NT2/D1 (cell line): ENCODE measurements at regions not wholly inside any gene's neighbourhood (a gene's known extent, or its start where the extent isn't known, plus 50 kb on each side); places are given as distances from the start of the nearest gene placed in this dataset.

Experiments used
- DNase-seq: peaks from one replicate; pipeline ENCODE4 v3.0.0-alpha.2; 2011; ENCODE audit warnings: low read depth, low spot score
- H3K27me3 ChIP-seq: 2 replicates; pipeline ENCODE4 v1.6.0; 2011; ENCODE audit warnings: mild to moderate bottlenecking; ENCODE audit not compliant: insufficient read length, insufficient read depth
- H3K36me3 ChIP-seq: 2 replicates; pipeline ENCODE4 v1.6.1; 2011; ENCODE audit warnings: mild to moderate bottlenecking, low read length, mixed read lengths; ENCODE audit not compliant: insufficient read depth, insufficient read length
- H3K4me1 ChIP-seq: 2 replicates; pipeline ENCODE4 v1.5.1; 2011; ENCODE audit not compliant: insufficient read depth, insufficient read length
- H3K4me3 ChIP-seq: 2 replicates; pipeline ENCODE4 v1.5.1; 2011; ENCODE audit warnings: low read depth; ENCODE audit not compliant: insufficient read length
- H3K9ac ChIP-seq: 2 replicates; pipeline ENCODE4 v1.6.0; 2011; ENCODE audit warnings: low read depth; ENCODE audit not compliant: insufficient read length
- H3K9me3 ChIP-seq: 2 replicates; pipeline ENCODE4 v1.5.1; 2011; ENCODE audit warnings: mild to moderate bottlenecking, low read length; ENCODE audit not compliant: insufficient read depth
- SUZ12 ChIP-seq: IDR thresholded peaks from 2 replicates; pipeline ENCODE4 v1.6.1; 2011; ENCODE audit not compliant: insufficient read length, insufficient read depth; ENCODE audit errors: extremely low read depth
- YY1 ChIP-seq: IDR thresholded peaks from 2 replicates; pipeline ENCODE4 v1.6.1; 2011; ENCODE audit not compliant: insufficient read length, insufficient read depth
- ZNF274 ChIP-seq: IDR thresholded peaks from 2 replicates; pipeline ENCODE4 v1.6.1; 2011; ENCODE audit warnings: mild to moderate bottlenecking, low read depth, low read length

- TF ChIP-seq ZNF274, result no peak
- no peak for TF ChIP-seq SUZ12
- TF ChIP-seq YY1, result no peak
- Histone ChIP-seq H3K36me3 (no peaks in the 10 kb centered on the region), H3K4me3 (no peak overlapping the region), H3K9ac (no peak overlapping the region), H3K27me3 (no peaks in the 10 kb centered on the region), H3K4me1 (no peaks in the 10 kb centered on the region), H3K9me3 (no peaks in the 10 kb centered on the region)
- DNase-seq, result no peak
Observed at GRCh38 chr15:62611002-62611401, 431.5 kb upstream of the TPM1 start.

GRCh38 chr15:62612183-62612733, 430.3 kb upstream of the TPM1 start:
- H3K9me3 ChIP-seq, result no peaks in the 10 kb centered on the region
- H3K4me3 ChIP-seq, result no peak overlapping the region

DNA sequence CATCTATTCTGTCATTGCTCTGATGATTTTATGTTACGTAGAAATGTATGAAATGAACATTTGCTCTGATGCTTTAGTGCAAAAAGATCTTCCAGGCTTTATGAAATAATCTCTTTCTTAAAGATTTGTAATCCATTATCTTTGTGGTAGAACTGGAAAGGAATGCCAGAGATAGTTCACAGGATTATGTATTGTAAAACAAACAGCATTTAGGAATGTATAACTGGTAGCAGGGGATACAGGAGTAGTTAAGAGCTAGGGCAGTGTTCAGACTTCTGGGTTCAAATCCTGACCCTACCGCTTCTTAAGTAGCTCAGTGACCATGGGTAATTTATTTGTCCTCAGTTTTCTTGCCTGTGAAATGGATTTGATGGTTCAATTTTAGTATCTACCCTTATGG, 429.8 kb upstream of the TPM1 start:
- no peak overlapping the region for H3K9ac ChIP-seq
- no peak for DNase-seq
- H3K4me3 ChIP-seq, result no peak overlapping the region
- TF ChIP-seq SUZ12 (no peak), YY1 (no peak), ZNF274 (no peak)
- no peaks in the 10 kb centered on the region for H3K4me1 ChIP-seq
- H3K27me3 ChIP-seq, result no peaks in the 10 kb centered on the region
- no peaks in the 10 kb centered on the region for H3K36me3 ChIP-seq
- H3K9me3 ChIP-seq, result no peaks in the 10 kb centered on the region

More at GRCh38 chr15:62612183-62612733, 430.3 kb upstream of the TPM1 start:
- Histone ChIP-seq H3K36me3 (no peaks in the 10 kb centered on the region), H3K4me1 (no peaks in the 10 kb centered on the region), H3K9ac (no peak overlapping the region), H3K27me3 (no peaks in the 10 kb centered on the region)
- TF ChIP-seq SUZ12 (no peak), YY1 (no peak), ZNF274 (no peak)
- no peak for DNase-seq

DNA sequence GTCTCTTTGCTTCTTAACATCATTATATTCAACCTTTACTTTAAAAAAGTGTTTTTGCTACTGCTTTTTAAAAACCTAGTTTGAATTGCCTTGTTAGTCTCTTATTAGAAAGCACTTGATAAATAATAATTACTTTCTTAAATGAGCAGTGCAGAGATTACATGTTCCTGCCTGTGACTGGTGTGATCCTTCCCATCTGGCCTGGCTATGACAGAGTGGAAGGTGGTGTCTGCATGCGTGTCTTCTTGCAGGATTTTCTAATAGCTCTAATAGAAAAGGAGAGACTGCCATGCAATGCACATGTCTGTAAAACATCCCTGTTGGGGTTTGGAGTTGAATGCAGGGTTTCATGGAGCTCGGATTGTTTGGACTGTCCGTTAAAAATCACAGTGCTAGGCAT, 425.8 kb upstream of the TPM1 start:
- no peaks in the 10 kb centered on the region for H3K27me3 ChIP-seq
- TF ChIP-seq SUZ12 (no peak), ZNF274 (no peak), YY1 (no peak)

GRCh38 chr15:62617741-62618140, 424.8 kb upstream of the TPM1 start:
- H3K9me3 ChIP-seq, result no peaks in the 10 kb centered on the region
- H3K9ac ChIP-seq, result no peak overlapping the region
- no peaks in the 10 kb centered on the region for H3K4me1 ChIP-seq
- no peak overlapping the region for H3K4me3 ChIP-seq
- no peak for DNase-seq
- H3K27me3 ChIP-seq, result no peaks in the 10 kb centered on the region
- TF ChIP-seq SUZ12 (no peak), YY1 (no peak), ZNF274 (no peak)
- H3K36me3 ChIP-seq, result no peaks in the 10 kb centered on the region

More for the DNA sequence above, 425.8 kb upstream of the TPM1 start:
- no peaks in the 10 kb centered on the region for H3K4me1 ChIP-seq
- no peaks in the 10 kb centered on the region for H3K36me3 ChIP-seq
- no peak overlapping the region for H3K4me3 ChIP-seq
- no peak overlapping the region for H3K9ac ChIP-seq
- no peak for DNase-seq
- H3K9me3 ChIP-seq, result no peaks in the 10 kb centered on the region

DNA sequence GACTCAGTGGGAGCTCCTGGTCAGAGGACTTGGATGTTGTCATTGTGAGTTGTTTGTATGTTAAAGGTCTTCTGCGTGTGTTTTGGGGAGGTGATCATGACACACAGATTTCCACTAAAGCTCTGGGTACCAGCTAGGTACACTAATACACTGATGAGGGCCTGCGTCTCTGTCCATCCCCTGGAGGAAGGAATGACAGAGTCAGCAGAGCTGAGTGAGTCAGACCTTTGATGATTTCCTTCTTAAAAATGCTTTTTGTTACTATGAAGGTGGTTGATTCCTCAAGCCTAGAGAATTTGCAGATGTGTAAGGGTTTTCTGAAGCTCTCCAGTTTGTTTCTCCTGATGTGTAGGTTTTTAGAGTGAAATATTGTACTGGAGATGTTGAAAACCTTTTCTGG, 424.1 kb upstream of the TPM1 start:
- Histone ChIP-seq H3K36me3 (no peaks in the 10 kb centered on the region), H3K9ac (no peak overlapping the region), H3K9me3 (no peaks in the 10 kb centered on the region), H3K4me1 (no peaks in the 10 kb centered on the region), H3K4me3 (no peak overlapping the region), H3K27me3 (no peaks in the 10 kb centered on the region)
- DNase-seq, result no peak
- TF ChIP-seq YY1, result no peak
- TF ChIP-seq ZNF274, result no peak

GRCh38 chr15:62618846-62619504, 423.6 kb upstream of the TPM1 start:
- Histone ChIP-seq H3K4me3 (no peak overlapping the region), H3K27me3 (no peaks in the 10 kb centered on the region), H3K9ac (no peak overlapping the region), H3K4me1 (no peaks in the 10 kb centered on the region), H3K36me3 (no peaks in the 10 kb centered on the region), H3K9me3 (no peaks in the 10 kb centered on the region)
- TF ChIP-seq ZNF274, result no peak
- DNase-seq, result no peak

DNA sequence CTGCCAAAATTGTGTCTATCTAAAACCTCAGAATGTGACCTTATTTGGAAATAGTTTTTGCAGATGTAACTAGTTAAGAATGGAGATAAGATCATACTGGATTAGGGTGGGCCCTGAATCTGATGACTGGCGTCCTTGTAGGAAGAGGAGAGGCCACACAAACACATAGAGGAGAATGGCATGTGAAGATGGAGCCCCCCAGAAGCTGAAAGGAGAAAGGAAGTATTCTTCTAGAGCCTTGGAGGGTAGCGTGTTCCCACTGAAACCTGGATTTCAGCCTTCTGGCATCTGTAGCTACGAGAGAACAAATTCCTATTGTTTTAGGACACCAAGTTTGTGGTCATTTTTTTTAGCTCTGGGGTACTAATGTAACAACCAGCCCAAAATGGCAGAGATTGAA, 423.0 kb upstream of the TPM1 start:
- Histone ChIP-seq H3K36me3 (no peaks in the 10 kb centered on the region), H3K9ac (no peak overlapping the region), H3K4me3 (no peak overlapping the region), H3K9me3 (no peaks in the 10 kb centered on the region), H3K4me1 (no peaks in the 10 kb centered on the region), H3K27me3 (no peaks in the 10 kb centered on the region)
- DNase-seq, result no peak
- no peak for TF ChIP-seq SUZ12
- no peak for TF ChIP-seq ZNF274
- no peak for TF ChIP-seq YY1
